ENCODE measurements at regions not wholly inside any gene's neighbourhood (a gene's known extent, or its start where the extent isn't known, plus 50 kb on each side); places are given as distances from the start of the nearest gene placed in this dataset.
"Not testable (repeated sequence)": the region's sequence is repeated elsewhere in the genome, so short reads cannot be mapped to it uniquely, and the experiment has no call there.

DNA sequence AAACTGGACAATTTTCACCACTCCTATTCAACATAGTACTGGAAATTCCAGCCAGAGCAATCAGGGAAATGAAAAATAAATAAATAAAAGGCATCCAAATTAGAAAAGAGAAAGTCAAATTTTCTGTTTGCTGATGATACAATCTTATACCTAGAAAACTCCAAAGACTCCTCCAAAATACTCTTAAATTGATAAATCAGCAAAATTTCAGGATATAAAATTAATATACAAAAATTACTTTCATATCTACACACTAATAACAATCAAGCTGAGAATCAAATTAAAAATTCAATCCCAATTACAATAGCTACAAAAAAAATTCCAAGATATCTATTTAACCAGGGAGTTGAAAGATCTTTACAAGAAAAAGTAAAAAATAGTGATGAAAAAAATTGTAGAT, 651.9 kb downstream of the DTWD2 start:
- intact Hi-C loops (cut with DNase I; ENCODE audit: low total_unique reads) = no loop called here
- Histone ChIP-seq H3K36me3 (no peaks in the 10 kb centered on the region), H3K27me3 (replicated peaks in 1 of 7) (no peaks in the 10 kb centered on the region), H3K27ac (no peak overlapping the region), H3K9me3 (no peaks in the 10 kb centered on the region), H3K4me3 (no peak overlapping the region), H3K4me1 (no peaks in the 10 kb centered on the region)
- DNase-seq = no peak
- no peak for TF ChIP-seq POLR2AphosphoS5 (IDR thresholded peaks at IDR 0.05)
- TF ChIP-seq, protein P1, sequence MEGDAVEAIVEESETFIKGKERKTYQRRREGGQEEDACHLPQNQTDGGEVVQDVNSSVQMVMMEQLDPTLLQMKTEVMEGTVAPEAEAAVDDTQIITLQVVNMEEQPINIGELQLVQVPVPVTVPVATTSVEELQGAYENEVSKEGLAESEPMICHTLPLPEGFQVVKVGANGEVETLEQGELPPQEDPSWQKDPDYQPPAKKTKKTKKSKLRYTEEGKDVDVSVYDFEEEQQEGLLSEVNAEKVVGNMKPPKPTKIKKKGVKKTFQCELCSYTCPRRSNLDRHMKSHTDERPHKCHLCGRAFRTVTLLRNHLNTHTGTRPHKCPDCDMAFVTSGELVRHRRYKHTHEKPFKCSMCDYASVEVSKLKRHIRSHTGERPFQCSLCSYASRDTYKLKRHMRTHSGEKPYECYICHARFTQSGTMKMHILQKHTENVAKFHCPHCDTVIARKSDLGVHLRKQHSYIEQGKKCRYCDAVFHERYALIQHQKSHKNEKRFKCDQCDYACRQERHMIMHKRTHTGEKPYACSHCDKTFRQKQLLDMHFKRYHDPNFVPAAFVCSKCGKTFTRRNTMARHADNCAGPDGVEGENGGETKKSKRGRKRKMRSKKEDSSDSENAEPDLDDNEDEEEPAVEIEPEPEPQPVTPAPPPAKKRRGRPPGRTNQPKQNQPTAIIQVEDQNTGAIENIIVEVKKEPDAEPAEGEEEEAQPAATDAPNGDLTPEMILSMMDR (IDR thresholded peaks at IDR 0.05 in 8 of 11, conservative IDR thresholded peaks at IDR 0.05 in 3 of 11) = no peak

DNA sequence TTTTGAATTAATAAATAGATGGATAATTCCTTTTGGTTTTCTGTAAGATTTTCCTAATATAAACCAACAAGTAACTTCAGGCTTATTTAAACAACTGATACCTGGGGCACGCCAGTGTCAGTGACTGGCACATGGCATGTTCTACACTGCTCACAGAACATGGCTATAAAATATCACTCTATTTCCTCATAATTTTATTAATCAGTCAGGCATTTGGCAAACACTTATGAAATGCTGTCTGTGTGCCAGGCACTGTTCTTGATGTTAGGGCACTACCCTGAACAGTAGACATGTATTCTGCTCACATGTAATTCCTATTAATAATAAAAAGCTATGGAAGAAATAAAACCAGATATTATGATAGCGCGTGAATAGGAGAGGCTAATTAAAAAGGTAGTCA, 661.0 kb downstream of the DTWD2 start:
- TF ChIP-seq POLR2A (IDR thresholded peaks at IDR 0.05) (no peak), POLR2AphosphoS5 (IDR thresholded peaks at IDR 0.05) (no peak)
- TF ChIP-seq, protein P1 (IDR thresholded peaks at IDR 0.05 in 8 of 11, conservative IDR thresholded peaks at IDR 0.05 in 3 of 11) = no peak
- intact Hi-C loops (cut with DNase I; ENCODE audit: low total_unique reads) = no loop called here
- peaks cover 0 to 19% (median 9%) of the 10 kb centered on the region in 8 donors for H3K9me3 ChIP-seq
- DNase-seq = no peak
- no peaks in the 10 kb centered on the region for H3K36me3 ChIP-seq
- 89 to 97% (median 95%) methylated on average over 3 of the region's 3 CpGs for WGBS, 5 donors
- no peaks in the 10 kb centered on the region for H3K27me3 ChIP-seq (replicated peaks in 1 of 7)
- H3K4me3 ChIP-seq = no peak overlapping the region
- no peaks in the 10 kb centered on the region for H3K4me1 ChIP-seq
- no peak overlapping the region for H3K27ac ChIP-seq

DNA sequence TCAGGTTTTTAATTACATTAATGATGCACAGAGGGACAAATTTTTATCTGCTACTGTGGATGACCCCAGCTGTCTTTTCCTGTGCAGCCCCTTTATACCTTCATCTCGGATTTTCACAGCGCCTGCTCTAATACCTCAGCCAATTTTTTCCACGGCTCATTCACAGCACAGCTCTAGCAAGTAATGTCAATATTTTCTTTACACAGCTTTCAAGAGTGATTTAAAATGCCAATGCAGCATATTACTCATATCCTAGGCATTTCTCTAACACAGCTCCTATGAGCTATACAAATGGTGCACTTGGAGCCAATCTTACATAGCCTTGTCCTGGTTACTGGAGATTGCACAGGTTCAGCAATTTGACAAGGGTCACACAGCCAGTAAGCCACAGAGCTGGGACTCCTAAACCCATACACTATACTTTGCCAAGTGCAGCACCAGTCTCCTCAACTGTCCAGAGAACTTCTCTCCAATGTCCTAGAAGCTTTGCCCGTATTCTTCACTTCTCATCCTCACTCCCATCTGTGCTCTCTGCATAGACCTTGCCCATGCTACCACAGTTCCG, 661.8 kb downstream of the DTWD2 start:
- Histone ChIP-seq H3K9me3 (peaks cover 0 to 27% (median 17%) of the 10 kb centered on the region in 8 donors), H3K4me3 (no peak overlapping the region), H3K27ac (no peak overlapping the region), H3K27me3 (replicated peaks in 1 of 7) (no peaks in the 10 kb centered on the region), H3K4me1 (no peaks in the 10 kb centered on the region), H3K36me3 (no peaks in the 10 kb centered on the region)
- DNase-seq = no peak
- intact Hi-C loops (cut with DNase I; ENCODE audit: low total_unique reads) = no loop called here
- TF ChIP-seq, protein P1 (IDR thresholded peaks at IDR 0.05 in 8 of 11, conservative IDR thresholded peaks at IDR 0.05 in 3 of 11) = no peak
- no peak for TF ChIP-seq POLR2A (IDR thresholded peaks at IDR 0.05)
- no peak for TF ChIP-seq POLR2AphosphoS5 (IDR thresholded peaks at IDR 0.05)
- 81 to 86% (median 83%) methylated on average over 5 of the region's 5 CpGs for WGBS, 5 donors

DNA sequence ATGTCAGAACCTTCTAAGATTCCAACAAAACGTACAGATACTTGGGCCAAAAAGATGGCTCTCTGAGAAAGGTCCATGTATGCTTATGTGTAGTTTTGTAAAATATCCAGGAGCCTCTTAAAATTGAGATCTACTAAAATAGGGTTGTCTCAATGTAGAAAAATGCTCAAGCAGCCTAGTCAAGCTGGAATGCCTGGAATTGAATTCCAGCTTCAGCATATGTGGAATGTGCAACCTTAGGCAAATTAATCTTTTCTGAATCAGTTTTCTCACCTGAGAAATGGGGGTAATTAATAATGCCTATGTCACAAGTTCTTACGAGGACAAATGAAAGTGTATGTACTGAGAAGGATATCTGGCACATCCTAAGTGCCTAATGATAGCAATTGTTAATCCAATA, 662.4 kb downstream of the DTWD2 start:
- Histone ChIP-seq H3K27ac (no peak overlapping the region), H3K9me3 (peaks cover 0 to 29% (median 19%) of the 10 kb centered on the region in 8 donors), H3K36me3 (no peaks in the 10 kb centered on the region), H3K27me3 (replicated peaks in 1 of 7) (no peaks in the 10 kb centered on the region), H3K4me1 (no peaks in the 10 kb centered on the region), H3K4me3 (no peak overlapping the region)
- intact Hi-C loops (cut with DNase I; ENCODE audit: low total_unique reads) = no loop called here
- no peak for DNase-seq
- TF ChIP-seq POLR2AphosphoS5 (IDR thresholded peaks at IDR 0.05) = no peak
- 41 to 77% (median 60%) methylated on average over 2 of the region's 2 CpGs for WGBS, 5 donors

DNA sequence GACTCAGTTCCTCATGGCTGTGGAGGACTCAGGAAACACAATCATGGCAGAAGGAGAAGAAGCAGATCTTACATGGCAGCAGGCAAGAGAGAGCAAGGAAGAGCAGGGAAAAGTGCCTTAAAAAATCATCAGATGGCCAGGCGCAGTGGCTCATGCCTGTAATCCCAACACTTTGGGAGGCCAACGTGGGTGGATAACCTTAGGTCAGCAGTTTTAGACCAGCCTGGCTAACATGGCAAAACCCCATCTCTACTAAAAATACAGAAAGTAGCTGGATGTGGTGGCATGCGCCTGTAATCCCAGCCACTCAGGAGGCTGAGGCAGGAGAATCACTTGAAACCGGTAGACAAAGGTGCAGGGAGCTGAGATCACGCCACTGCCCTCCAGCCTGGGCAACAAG, 664.6 kb downstream of the DTWD2 start:
- intact Hi-C loops (cut with DNase I; ENCODE audit: low total_unique reads); H3K27me3 ChIP-seq (replicated peaks in 1 of 7); H3K4me3 ChIP-seq; H3K4me1 ChIP-seq; H3K27ac ChIP-seq; H3K36me3 ChIP-seq; DNase-seq: not testable (repeated sequence)
- 81 to 95% (median 90%) methylated on average over 5 of the region's 5 CpGs for WGBS, 5 donors
- peaks cover 0 to 35% (median 19%) of the 10 kb centered on the region in 8 donors for H3K9me3 ChIP-seq

All from spleen (tissue), 11 donors.